T47D (cell line): ENCODE measurements at regions not wholly inside any gene's neighbourhood (a gene's known extent, or its start where the extent isn't known, plus 50 kb on each side); places are given as distances from the start of the nearest gene placed in this dataset.

Experiments
- DNase-seq, 2 experiments: peaks; one replicate each; pipeline versions ENCODE4 v3.0.0 to v3.0.0-alpha.2; 2011 to 2012; ENCODE audit warnings: low read depth in 1 of 2, low spot score in 1 of 2
- JUND ChIP-seq: IDR thresholded peaks from 2 replicates; pipeline ENCODE4 v1.6.1; 2012; ENCODE audit warnings: low read depth
- in situ Hi-C: cut with HindIII; loops from 2 replicates; pipeline ENCODE4 v1.10.0; 2016; ENCODE audit warnings: low sequenced_read_pairs, low pct_unique_long_range_greater_than_20kb

DNA sequence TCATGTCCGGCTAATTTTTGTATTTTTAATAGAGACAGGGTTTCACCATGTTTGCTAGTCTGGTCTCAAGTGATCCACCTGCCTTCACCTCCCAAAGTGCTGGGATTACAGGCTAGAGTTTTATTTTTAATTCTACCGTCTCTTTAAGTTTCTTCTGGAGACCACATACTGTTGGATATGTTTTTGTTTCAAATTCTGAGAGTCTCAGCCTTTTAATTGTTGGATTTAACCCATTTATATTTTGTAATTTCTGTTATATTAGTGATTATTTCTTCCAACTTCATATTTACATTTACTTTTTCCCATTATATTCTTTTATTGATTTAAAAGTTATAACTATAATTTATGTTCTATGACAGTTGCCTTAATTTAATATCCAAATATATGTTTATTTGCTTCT is 139.4 kb downstream of the BMS1 start:
- in situ Hi-C loops: no loop called here
- no peak for TF ChIP-seq JUND
- no peak for DNase-seq

GRCh38 chr10:42924484-42924883 is 141.9 kb downstream of the BMS1 start:
- in situ Hi-C loops: no loop called here

DNA sequence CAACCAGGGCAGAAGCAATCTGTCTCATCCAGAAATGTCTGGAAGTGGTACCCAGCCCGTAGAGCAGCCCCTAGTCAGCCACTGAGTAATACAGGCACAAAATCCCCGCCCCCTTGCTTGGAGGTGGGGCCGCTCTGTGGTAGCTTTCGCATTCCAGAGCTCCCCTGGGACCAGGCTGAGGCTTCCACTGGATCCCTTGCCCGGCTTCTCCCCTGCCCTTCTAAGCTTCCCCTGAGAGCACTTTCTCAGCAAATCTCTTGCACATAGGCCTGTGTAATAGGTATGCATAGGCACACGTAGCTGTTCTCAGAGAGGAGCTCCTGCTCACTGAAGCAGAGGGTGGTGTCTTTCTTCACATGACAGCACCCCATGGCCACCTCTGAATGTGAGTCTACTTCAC is 144.2 kb downstream of the BMS1 start:
- TF ChIP-seq JUND: no peak
- in situ Hi-C loops: no loop called here
- no peak for DNase-seq

More at GRCh38 chr10:42924484-42924883, 141.9 kb downstream of the BMS1 start:
- TF ChIP-seq JUND: no peak
- DNase-seq: no peak

DNA sequence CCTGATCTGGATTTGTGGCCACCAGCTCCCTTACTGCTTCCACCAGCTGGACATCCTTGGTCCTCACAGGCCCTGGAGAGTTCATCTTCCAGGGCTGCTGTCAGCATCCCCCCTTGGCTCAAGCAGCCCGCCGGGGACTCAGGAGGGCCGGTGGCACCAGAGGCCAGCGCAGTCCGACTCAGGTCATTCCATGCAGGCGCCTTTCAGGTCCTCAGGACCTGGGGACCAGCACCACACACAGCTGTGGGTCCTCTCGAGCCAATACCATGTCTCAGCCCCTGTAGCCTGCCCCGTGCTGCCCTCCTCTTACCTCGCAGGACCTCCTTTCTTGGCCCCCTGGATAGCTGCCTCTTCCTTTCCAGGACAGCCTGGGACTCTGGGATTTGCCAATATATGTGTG is 145.5 kb downstream of the BMS1 start:
- in situ Hi-C loops: no loop called here
- DNase-seq: no peak
- no peak for TF ChIP-seq JUND

DNA sequence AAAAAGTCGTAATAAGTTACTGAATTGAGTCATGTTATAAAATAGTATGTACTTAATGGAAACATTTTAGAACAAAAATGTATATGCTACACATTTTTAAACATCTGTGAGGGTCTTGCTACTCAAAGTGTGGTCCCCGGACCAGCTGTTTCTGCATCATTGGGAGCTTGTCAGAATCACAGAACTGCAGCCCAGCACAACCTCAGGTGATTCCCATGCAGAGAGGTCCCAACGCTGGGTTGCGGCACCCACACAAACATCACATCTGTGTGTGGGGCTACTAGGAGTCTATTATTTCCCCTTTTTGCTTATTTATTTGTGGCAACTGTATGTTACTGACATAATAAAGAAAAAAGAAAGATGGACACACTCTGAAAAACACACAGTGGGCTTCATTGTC is 146.6 kb downstream of the BMS1 start:
- no peak for DNase-seq

GRCh38 chr10:42929993-42930392 is 146.9 kb upstream of the RET start:
- in situ Hi-C loops: no loop called here
- no peak for DNase-seq
- no peak for TF ChIP-seq JUND

More for the DNA sequence above, 146.6 kb downstream of the BMS1 start:
- TF ChIP-seq JUND: no peak
- in situ Hi-C loops: no loop called here

DNA sequence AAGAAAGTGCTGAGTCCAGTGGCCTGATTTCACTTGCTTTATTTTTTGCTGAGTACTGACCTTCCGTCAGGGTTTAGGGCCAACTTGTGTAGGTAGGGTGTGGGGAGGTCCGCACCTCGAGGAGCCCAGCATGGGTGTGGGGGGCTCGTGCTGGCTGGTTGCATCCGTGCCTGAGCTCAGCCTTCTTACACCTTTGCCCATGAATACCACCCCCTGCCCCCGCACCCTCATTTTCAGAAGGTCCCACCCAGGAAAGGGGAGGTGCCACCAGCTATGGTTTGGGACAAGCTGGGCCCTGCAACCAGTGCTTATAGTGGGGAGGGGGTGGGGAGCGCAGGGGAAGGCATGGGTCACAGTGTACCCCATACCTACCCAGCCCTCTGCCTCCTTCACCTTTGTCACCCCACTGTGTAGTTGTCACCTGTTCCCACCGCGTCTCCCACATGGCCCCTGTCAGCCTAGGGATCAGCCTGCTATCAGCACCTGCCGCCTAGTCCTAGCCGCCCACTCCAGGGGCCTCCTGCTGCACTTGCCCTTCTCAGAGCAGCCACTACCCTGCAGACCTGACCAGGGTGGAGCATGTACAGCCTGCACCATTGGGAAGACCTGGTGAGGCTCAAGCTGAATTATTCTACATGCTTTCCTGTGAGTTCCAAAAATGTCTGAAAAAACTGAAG is 146.2 kb upstream of the RET start:
- no peak for DNase-seq
- no peak for TF ChIP-seq JUND
- in situ Hi-C loops: no loop called here

GRCh38 chr10:42932116-42932515 is 144.8 kb upstream of the RET start:
- in situ Hi-C loops: no loop called here
- DNase-seq: no peak
- no peak for TF ChIP-seq JUND

DNA sequence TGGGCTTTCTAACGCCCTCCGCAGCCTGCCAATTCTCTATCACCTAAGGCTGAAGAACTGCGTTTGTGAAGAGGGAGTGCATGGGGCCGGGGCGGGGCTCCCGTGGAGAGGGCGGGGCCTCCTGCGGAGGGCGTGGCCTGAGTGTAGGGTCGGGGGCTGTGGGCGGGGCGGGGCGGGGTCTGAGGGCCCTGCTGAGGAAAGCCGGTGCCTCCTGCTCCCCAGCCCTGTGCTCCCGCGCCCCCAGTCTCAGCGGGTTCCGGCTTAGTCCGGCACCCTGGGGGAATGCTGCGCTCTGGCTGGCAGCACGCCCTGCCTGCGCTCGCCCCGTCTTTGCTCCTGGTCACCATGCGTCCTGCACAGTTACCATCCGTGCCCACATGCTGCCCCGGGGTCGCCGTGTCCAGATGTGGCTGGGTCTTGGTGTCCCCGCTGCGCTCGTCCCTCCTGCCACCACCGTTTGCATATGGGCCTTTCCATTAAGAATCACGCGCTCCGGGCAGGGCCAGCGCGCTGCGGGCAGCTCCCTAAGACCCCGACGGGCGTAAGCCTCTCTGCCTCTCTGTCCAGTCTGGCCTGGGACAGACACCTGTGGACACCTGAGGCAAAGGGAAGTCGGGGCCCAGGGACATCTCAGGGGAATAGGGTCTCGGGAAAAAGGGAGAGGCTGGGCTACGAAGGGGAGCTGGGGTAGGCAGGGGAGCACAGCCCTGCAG is 144.0 kb upstream of the RET start:
- DNase-seq: no peak
- in situ Hi-C loops: no loop called here
- TF ChIP-seq JUND: no peak

GRCh38 chr10:42933448-42934340 is 143.2 kb upstream of the RET start:
- peak in 1 of 2 experiments; percentile 20 for DNase-seq
- in situ Hi-C loops: no loop called here
- TF ChIP-seq JUND: no peak

DNA sequence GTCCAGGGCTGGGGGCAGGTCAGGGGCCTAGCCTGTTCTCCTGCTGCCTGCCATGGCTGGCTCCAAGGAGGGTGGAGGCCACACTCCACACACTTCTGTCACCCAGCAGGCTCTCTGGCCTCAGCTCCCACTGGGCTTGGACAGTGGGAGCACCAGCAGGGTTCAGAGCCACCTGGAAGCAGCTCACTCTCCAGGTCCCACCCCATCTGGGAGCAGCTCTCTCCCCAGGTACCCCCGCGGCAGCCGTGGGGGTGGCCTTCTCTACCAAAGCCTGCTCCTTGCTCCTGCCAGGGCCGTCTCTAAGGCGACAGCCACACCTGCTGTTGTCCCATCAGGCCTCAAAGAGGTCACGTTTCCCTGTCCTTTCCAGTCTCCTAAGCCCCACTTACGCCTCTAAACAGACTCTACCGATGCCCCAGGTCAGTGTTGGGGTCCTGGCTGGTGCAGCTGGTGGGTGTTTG is 142.5 kb upstream of the RET start:
- no peak for TF ChIP-seq JUND
- in situ Hi-C loops: no loop called here
- no peak for DNase-seq

DNA sequence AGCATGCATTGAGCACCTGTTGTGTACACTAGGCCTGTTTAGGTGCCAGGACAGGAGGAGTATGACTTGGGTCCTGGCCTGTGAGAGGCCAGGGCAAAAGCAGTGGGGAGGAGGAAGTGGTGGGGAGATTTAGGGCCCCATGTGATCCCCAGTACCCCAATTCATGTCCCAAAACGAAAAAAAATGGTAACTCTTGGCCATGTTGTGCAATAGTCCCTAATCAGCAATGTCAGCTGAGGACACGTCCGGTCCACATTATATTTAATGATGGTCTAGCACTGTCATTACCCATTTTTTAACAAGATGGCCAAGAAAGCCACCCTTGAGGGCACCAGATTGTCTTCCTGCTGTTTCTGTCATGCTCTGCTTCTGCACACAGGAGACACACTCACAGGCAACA is 142.0 kb upstream of the RET start:
- no peak for TF ChIP-seq JUND
- in situ Hi-C loops: no loop called here
- no peak for DNase-seq

DNA sequence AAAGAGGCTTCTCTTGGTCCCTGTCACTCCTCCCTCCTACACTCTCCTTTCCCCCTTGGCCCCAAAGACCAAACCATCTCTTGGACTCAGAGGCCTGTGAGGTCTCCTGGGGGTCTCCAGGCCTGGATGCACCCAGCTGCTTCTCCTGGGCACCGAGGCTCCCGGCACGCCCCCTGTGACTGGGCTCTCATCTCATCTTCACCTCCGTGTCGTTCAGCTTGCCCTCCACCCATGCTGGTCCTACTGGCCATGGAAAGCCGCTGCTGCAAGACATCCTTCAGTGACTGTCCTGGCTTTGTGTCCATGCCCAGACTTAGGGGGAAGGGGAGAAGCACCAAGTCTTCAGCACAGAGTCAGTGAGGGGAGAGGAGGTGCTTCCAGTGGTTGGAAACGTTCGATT is 141.4 kb upstream of the RET start:
- in situ Hi-C loops: no loop called here
- no peak for DNase-seq
- no peak for TF ChIP-seq JUND
